GM10266 (cell line): ENCODE measurements at regions not wholly inside any gene's neighbourhood (a gene's known extent, or its start where the extent isn't known, plus 50 kb on each side); places are given as distances from the start of the nearest gene placed in this dataset.

ENCODE experiments used
- DNase-seq: peaks from one replicate; pipeline ENCODE4 v3.0.0; 2012; ENCODE audit errors: extremely low spot score
- CTCF ChIP-seq: IDR thresholded peaks from 2 replicates; pipeline ENCODE4 v1.5.1; 2012; ENCODE audit warnings: mild to moderate bottlenecking, low read depth; ENCODE audit not compliant: control insufficient read depth, insufficient read depth; ENCODE audit errors: missing control alignments

GRCh38 chr14:95460647-95461478 lies 55.6 kb downstream of the SYNE3 start:
- no peak for DNase-seq
- TF ChIP-seq CTCF: no peak

- no peak for DNase-seq
- TF ChIP-seq CTCF: no peak
These were observed 57.5 kb downstream of the SYNE3 start for GRCh38 chr14:95458906-95459305.

GRCh38 chr14:95458459-95458858 lies 58.0 kb downstream of the SYNE3 start:
- TF ChIP-seq CTCF: no peak
- DNase-seq: no peak

- no peak for TF ChIP-seq CTCF
- no peak for DNase-seq
These were observed 60.2 kb downstream of the SYNE3 start for GRCh38 chr14:95456281-95456680.

- no peak for DNase-seq
- TF ChIP-seq CTCF: no peak
These were observed 61.2 kb downstream of the SYNE3 start for GRCh38 chr14:95455246-95455645.

- no peak for DNase-seq
- TF ChIP-seq CTCF: no peak
These were observed 62.8 kb downstream of the SYNE3 start for GRCh38 chr14:95453713-95453980.

GRCh38 chr14:95452893-95453712 lies 63.3 kb downstream of the SYNE3 start:
- DNase-seq: no peak
- no peak for TF ChIP-seq CTCF
